ENCODE measurements at regions not wholly inside any gene's neighbourhood (a gene's known extent, or its start where the extent isn't known, plus 50 kb on each side); places are given as distances from the start of the nearest gene placed in this dataset.
"Not testable (repeated sequence)": the region's sequence is repeated elsewhere in the genome, so short reads cannot be mapped to it uniquely, and the experiment has no call there.

- no peak for DNase-seq
- TF ChIP-seq CTCF (IDR thresholded peaks at IDR 0.05; ENCODE audit: low read depth, low read length): no peak
- no peaks in the 10 kb centered on the region for H3K9me3 ChIP-seq
- no peak overlapping the region for H3K4me3 ChIP-seq (ENCODE audit: low read depth, low read length)
- H3K36me3 ChIP-seq: no peaks in the 10 kb centered on the region
- no peaks in the 10 kb centered on the region for H3K27me3 ChIP-seq
- no peaks in the 10 kb centered on the region for H3K4me1 ChIP-seq
Measured at GRCh38 chr13:65336087-65336749, 1893.9 kb downstream of the PCDH9 start.

- Histone ChIP-seq H3K27me3 (no peaks in the 10 kb centered on the region), H3K36me3 (no peaks in the 10 kb centered on the region)
Measured at GRCh38 chr13:65330691-65331090, 1899.4 kb downstream of the PCDH9 start.

GRCh38 chr13:65330287-65330686 lies 1899.8 kb downstream of the PCDH9 start:
- peaks cover 3% of the 10 kb centered on the region; the same call in 1 of the 2 replicates for H3K4me1 ChIP-seq
- no peaks in the 10 kb centered on the region for H3K36me3 ChIP-seq
- no peak for TF ChIP-seq CTCF (IDR thresholded peaks at IDR 0.05; ENCODE audit: low read depth, low read length)
- no peak for DNase-seq
- H3K27me3 ChIP-seq: no peaks in the 10 kb centered on the region
- H3K4me3 ChIP-seq (ENCODE audit: low read depth, low read length): no peak overlapping the region
- H3K9me3 ChIP-seq: no peaks in the 10 kb centered on the region

More at GRCh38 chr13:65330691-65331090, 1899.4 kb downstream of the PCDH9 start:
- no peak for TF ChIP-seq CTCF (IDR thresholded peaks at IDR 0.05; ENCODE audit: low read depth, low read length)
- DNase-seq: no peak
- no peaks in the 10 kb centered on the region for H3K9me3 ChIP-seq
- H3K4me1 ChIP-seq: no peaks in the 10 kb centered on the region; the same call in 1 of the 2 replicates
- H3K4me3 ChIP-seq (ENCODE audit: low read depth, low read length): no peak overlapping the region

GRCh38 chr13:65323192-65323591 lies 1906.9 kb downstream of the PCDH9 start:
- H3K4me1 ChIP-seq; H3K4me3 ChIP-seq (ENCODE audit: low read depth, low read length); H3K9me3 ChIP-seq; H3K27me3 ChIP-seq; H3K36me3 ChIP-seq; DNase-seq: not testable (repeated sequence)

GRCh38 chr13:65321423-65321822 lies 1908.7 kb downstream of the PCDH9 start:
- not testable (repeated sequence) for H3K36me3 ChIP-seq; H3K4me1 ChIP-seq; DNase-seq; H3K27me3 ChIP-seq; H3K4me3 ChIP-seq (ENCODE audit: low read depth, low read length); H3K9me3 ChIP-seq

- Histone ChIP-seq H3K4me3 (ENCODE audit: low read depth, low read length) (no peak overlapping the region), H3K4me1 (no peaks in the 10 kb centered on the region), H3K36me3 (no peaks in the 10 kb centered on the region), H3K27me3 (no peaks in the 10 kb centered on the region), H3K9me3 (no peaks in the 10 kb centered on the region)
- DNase-seq: no peak
- TF ChIP-seq CTCF (IDR thresholded peaks at IDR 0.05; ENCODE audit: low read depth, low read length): no peak
Measured at GRCh38 chr13:65314008-65314407, 1916.1 kb downstream of the PCDH9 start.

GRCh38 chr13:65310663-65311328 lies 1919.3 kb downstream of the PCDH9 start:
- TF ChIP-seq CTCF (IDR thresholded peaks at IDR 0.05; ENCODE audit: low read depth, low read length): no peak
- Histone ChIP-seq H3K4me3 (ENCODE audit: low read depth, low read length) (no peak overlapping the region), H3K36me3 (no peaks in the 10 kb centered on the region), H3K4me1 (no peaks in the 10 kb centered on the region), H3K27me3 (no peaks in the 10 kb centered on the region), H3K9me3 (no peaks in the 10 kb centered on the region)
- no peak for DNase-seq

Measured in BE2C (cell line).